GM19324 (cell line): ENCODE measurements at regions not wholly inside any gene's neighbourhood (a gene's known extent, or its start where the extent isn't known, plus 50 kb on each side); places are given as distances from the start of the nearest gene placed in this dataset.
"Not testable (repeated sequence)": the region's sequence is repeated elsewhere in the genome, so short reads cannot be mapped to it uniquely, and the experiment has no call there.

Experiments
- ATAC-seq: cut with Tn5 transposase; IDR thresholded peaks from one replicate; pipeline ENCODE4 v1.9.1; 2021; ENCODE audit warnings: mild to moderate bottlenecking, moderate library complexity; ENCODE audit not compliant: unreplicated experiment, low FRiP score

GRCh38 chr9:26673261-26673660 is 219.3 kb downstream of the CAAP1 start:
- no peak for ATAC-seq

- no peak for ATAC-seq
Observed at GRCh38 chr9:26669701-26670670, 222.6 kb downstream of the CAAP1 start.

- ATAC-seq, result no peak
Observed at GRCh38 chr9:26667882-26668281, 224.7 kb downstream of the CAAP1 start.

GRCh38 chr9:26665666-26666065 is 226.9 kb downstream of the CAAP1 start:
- no peak for ATAC-seq

- ATAC-seq, result not testable (repeated sequence)
Observed at GRCh38 chr9:26664087-26664773, 228.4 kb downstream of the CAAP1 start.

- no peak for ATAC-seq
Observed at GRCh38 chr9:26662476-26662875, 230.1 kb downstream of the CAAP1 start.

- ATAC-seq, result no peak
Observed at GRCh38 chr9:26658476-26658875, 234.1 kb downstream of the CAAP1 start.

- ATAC-seq, result no peak
Observed at GRCh38 chr9:26657958-26658357, 234.6 kb downstream of the CAAP1 start.

- peak; percentile 60 for ATAC-seq
Observed at GRCh38 chr9:26656003-26656870, 236.4 kb downstream of the CAAP1 start.

GRCh38 chr9:26655166-26655565 is 237.4 kb downstream of the CAAP1 start:
- no peak for ATAC-seq

GRCh38 chr9:26650325-26650724 is 242.3 kb downstream of the CAAP1 start:
- ATAC-seq, result no peak

GRCh38 chr9:26643826-26644225 is 248.8 kb downstream of the CAAP1 start:
- ATAC-seq, result no peak

- no peak for ATAC-seq
Observed at GRCh38 chr9:26639761-26640160, 252.8 kb downstream of the CAAP1 start.

GRCh38 chr9:26637101-26637500 is 255.5 kb downstream of the CAAP1 start:
- no peak for ATAC-seq

GRCh38 chr9:26613851-26614350 is 278.7 kb downstream of the CAAP1 start:
- ATAC-seq, result not testable (repeated sequence)

- no peak for ATAC-seq
Observed at GRCh38 chr9:26612211-26612610, 280.4 kb downstream of the CAAP1 start.

- no peak for ATAC-seq
Observed at GRCh38 chr9:26606756-26607155, 285.8 kb downstream of the CAAP1 start.

- ATAC-seq, result no peak
Observed at GRCh38 chr9:26605367-26605766, 287.2 kb downstream of the CAAP1 start.

GRCh38 chr9:26604076-26604662 is 288.4 kb downstream of the CAAP1 start:
- ATAC-seq, result no peak

- no peak for ATAC-seq
Observed at GRCh38 chr9:26603617-26604016, 289.0 kb downstream of the CAAP1 start.
